HG02759 (cell line): ENCODE measurements at regions not wholly inside any gene's neighbourhood (a gene's known extent, or its start where the extent isn't known, plus 50 kb on each side); places are given as distances from the start of the nearest gene placed in this dataset.
A peak's percentile ranks its signal among the peaks of the same experiment; 100 is the strongest.

Experiments
- ATAC-seq: cut with Tn5 transposase; IDR thresholded peaks from one replicate; pipeline ENCODE4 v1.9.1; 2021; ENCODE audit warnings: mild to moderate bottlenecking, moderate library complexity; ENCODE audit not compliant: unreplicated experiment

- ATAC-seq = peak; percentile 51
Observed at GRCh38 chr6:113377362-113377942, 479.7 kb upstream of the MARCKS start.

DNA sequence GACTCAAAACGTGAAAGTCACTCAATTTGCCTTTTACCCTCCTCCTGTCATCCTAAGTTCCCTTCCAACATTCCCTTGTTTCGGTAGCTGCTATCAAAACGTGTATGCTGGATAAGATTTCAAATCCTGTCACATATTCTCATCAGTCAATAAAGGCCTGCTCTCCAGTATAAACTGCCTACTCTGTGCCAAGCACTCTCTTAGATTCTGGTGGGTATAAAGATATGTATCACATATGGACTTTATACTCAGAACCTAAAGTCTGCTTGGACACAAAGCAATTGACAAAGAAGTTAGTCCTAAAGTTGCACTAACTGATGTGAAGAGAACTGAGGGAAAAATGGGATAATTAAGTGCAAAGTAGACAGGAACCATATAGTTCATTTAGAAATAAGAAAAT is 476.6 kb upstream of the MARCKS start:
- ATAC-seq = no peak

GRCh38 chr6:113381232-113381631 is 475.9 kb upstream of the MARCKS start:
- ATAC-seq = no peak

- peak; percentile 87 for ATAC-seq
Observed at GRCh38 chr6:113381959-113382358, 475.2 kb upstream of the MARCKS start.

DNA sequence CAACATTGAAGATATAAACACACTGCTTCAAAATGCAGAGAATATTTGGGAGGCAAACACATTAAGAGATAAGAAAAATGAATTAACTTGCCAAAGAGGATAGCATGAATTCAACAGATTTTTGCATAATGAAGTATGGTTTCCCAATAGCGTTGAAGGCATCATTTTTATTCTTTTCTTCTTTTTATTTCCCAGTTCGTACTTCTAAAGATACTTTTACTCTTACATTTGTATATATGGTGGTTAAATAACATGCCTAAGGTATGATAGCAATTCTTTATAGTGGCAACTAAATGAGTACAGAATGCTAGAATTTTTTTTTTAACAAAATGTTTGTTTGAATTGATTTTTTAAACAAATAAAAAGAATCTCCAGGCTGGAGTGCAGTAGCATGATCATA is 473.4 kb upstream of the MARCKS start:
- ATAC-seq = no peak

DNA sequence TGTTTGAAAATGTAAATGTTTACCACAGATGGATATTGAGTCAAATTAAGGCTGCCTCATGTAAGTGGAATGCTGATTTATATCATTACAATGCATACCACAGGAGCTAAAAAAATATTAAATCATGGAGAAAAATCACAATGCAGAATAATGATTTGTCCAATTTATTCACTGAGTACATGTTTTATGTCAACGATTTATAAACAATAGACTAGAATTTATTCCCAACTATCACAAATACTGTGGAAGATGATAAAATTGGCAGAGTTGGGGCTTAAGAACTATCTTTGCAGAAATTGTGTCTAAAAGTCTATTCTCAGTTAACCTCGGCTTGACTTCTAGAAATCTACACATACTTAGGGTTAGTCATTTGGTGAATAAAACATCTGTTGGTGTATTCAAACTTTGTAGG is 472.1 kb upstream of the MARCKS start:
- no peak for ATAC-seq

DNA sequence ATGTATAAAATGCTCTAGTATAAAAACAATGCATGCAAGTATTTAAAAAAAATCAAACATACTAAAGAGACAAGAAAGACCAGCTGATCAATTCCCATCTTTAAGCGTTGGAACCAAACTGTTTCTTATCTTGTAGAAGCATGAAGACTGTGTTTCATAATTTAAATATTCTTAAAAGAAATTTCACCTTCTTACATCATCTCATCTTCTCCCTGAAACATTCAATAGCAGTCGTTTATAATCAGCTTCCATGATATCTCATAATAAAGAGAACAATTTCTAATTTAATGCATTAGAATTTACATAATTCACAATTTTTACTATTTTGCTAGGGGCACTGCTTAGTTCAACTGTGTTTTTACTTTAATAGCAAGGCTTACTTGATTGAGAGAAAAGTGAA is 468.1 kb upstream of the MARCKS start:
- no peak for ATAC-seq

DNA sequence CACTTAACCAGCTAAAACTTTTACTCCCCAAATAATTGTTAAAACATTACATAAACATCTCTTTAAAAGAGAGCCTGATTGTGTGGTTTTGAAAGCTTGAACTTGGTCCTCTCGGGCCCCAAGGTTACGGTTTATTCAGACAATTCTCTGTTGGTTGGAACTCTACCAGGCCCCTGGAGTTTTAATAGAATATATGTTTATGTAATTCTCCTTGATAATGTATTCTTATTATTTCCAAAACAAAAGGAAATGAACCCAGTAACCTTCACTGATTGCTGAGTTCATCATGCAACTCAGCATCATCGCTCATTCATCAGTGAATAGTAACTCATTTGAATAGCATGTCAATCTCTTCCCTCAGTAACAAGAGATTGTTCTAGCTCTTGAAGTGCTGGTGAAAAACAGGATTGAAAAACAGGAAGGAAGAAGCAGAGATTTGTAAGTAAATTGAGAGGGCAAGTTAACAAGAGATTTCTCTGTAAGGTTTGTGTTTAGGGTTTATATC is 464.5 kb upstream of the MARCKS start:
- ATAC-seq = no peak

GRCh38 chr6:113394216-113394615 is 462.9 kb upstream of the MARCKS start:
- ATAC-seq = no peak

GRCh38 chr6:113394729-113395128 is 462.4 kb upstream of the MARCKS start:
- no peak for ATAC-seq

DNA sequence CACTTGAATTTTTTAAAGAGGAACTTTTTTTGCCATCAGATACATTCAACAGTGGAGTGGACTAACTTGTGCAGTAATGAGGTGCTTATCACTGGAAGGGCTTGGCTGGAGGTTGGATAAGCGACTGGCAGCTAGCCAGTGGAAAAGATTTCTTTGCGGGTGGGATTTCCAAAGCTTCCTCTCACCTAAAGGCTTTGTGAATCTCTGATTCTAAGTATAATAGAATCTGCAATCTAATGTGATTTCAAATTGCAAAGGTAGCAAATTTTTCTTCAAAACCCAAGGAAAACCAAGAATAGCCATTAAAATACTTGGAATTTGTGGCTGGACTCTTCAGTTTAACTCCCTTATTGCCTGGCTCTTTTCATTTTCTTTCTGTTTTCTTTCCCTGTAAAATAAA is 460.4 kb upstream of the MARCKS start:
- ATAC-seq = no peak

GRCh38 chr6:113397236-113397635 is 459.9 kb upstream of the MARCKS start:
- no peak for ATAC-seq

GRCh38 chr6:113401231-113401630 is 455.9 kb upstream of the MARCKS start:
- ATAC-seq = no peak

DNA sequence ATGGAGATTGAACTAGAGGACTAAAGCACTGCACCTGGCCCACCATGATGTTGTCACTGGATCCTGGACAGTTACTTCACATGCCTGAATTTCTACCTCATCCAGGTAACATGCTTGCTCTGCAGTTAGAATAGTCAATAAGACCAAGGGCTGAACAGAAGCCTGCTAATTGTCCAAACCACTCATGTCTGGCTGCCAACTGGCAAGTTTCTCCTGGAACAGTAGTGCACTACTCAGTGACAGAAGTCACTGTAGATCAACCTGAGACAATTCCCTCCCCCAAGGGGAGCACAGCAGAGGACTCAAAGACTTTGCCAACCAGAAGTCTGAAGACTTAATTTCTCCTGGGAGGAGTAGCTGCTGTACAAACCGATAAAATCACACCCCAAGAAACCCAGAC is 454.6 kb upstream of the MARCKS start:
- no peak for ATAC-seq

DNA sequence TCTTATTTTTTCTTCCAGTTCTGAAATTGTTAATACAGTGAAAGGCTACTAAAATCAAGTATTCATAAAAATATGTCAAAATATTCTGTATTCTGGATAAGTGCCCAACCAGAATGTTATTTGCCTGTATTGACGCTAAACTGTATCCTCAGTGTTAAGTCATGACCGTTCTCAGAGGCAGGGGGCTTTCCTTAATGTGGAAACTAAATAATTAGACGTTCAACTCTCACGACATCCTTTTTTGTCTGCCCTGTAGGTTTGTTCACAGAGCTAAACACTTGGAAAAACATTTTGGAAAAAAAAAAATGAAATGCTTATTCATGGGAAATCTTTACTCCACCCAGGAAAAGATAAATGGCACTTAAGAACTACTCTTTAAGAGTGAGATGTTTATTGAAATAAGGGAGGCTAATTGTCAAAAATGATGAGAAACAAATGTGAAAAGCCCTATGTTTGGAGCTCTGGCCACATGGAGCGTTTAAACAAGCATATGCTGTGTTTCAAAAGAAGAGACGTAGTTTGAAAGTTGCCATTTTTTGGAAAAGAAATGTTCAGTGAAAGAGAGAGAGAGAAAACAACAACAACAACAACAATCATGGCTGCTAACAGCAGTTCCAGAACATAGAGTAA is 453.1 kb upstream of the MARCKS start:
- no peak for ATAC-seq

GRCh38 chr6:113405326-113406047 is 451.7 kb upstream of the MARCKS start:
- no peak for ATAC-seq

GRCh38 chr6:113406048-113406695 is 451.0 kb upstream of the MARCKS start:
- ATAC-seq = no peak

DNA sequence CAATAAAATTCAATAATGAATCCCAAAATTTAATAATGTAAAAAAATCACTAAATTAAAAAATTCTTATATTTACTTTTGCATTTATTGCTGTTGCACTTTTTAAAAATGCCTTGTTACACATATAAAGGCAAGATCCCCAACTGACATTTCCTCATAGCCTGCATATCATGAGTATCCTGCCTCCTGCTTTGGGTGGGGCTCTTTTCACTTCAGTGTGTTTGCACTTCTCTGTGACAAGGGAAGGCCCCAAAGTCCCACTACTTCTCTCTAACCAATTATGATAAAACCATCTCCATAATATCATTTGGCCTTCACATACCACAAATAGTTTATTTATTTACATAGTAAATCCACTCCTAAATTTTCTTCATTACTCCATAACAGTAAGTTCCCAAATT is 446.1 kb upstream of the MARCKS start:
- no peak for ATAC-seq

- no peak for ATAC-seq
Observed at GRCh38 chr6:113412589-113413357, 444.4 kb upstream of the MARCKS start.

- ATAC-seq = no peak
Observed at GRCh38 chr6:113414511-113414910, 442.6 kb upstream of the MARCKS start.

DNA sequence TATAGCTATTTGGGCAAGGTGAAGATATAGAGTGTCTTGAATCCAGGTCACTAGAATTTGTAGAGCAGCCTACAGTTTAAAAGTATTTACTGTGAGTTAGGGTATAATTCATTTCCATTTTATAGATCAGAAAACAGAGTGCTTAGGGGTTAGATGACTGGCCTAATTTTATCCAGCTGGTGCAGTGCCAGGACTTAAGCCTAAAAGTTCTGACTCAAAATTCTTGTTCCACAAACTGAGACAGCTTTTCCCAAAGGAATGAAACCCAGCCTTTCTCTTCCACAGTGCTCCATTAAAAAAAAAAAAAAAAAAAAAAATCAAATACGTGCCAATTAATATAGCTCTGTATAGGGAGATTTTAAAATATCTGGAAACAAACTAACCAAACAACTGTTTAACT is 441.0 kb upstream of the MARCKS start:
- no peak for ATAC-seq
